GM19240 (cell line): ENCODE measurements at regions not wholly inside any gene's neighbourhood (a gene's known extent, or its start where the extent isn't known, plus 50 kb on each side); places are given as distances from the start of the nearest gene placed in this dataset.
"Not testable (repeated sequence)": the region's sequence is repeated elsewhere in the genome, so short reads cannot be mapped to it uniquely, and the experiment has no call there.

Experiments used
- DNase-seq: peaks from one replicate; pipeline ENCODE4 v3.0.0; 2011; ENCODE audit warnings: low spot score; ENCODE audit not compliant: insufficient read length

DNA sequence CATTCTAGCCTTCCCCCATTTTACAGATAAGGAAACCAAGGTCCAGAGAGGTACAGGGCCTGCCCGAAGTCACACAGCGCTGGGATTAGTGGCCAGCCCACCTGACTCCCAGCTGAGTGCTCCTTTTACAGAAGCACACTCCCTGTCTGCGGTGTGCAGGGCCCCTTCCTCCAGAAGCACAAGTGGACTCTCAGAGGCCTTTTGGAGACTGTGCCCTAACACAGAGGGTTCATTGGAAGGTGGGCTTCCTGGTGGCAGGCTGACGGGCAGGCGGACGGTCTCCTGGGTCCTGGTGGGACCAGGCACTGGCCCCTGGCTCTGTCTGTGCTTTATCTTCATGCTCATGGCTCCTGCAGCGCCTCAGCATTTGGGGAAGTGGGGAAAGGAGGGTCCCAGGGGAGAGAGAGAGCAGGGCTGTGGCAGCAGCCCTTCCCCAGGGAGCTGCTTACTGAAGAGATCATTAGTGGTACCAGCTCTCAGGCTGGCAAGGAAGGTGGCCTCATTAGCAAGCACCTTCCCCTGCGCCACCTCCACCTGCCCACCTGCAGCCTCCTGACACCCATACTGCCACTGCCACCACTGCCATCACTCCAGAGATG is 83.1 kb upstream of the GOLGA6L4 start:
- not testable (repeated sequence) for DNase-seq

DNA sequence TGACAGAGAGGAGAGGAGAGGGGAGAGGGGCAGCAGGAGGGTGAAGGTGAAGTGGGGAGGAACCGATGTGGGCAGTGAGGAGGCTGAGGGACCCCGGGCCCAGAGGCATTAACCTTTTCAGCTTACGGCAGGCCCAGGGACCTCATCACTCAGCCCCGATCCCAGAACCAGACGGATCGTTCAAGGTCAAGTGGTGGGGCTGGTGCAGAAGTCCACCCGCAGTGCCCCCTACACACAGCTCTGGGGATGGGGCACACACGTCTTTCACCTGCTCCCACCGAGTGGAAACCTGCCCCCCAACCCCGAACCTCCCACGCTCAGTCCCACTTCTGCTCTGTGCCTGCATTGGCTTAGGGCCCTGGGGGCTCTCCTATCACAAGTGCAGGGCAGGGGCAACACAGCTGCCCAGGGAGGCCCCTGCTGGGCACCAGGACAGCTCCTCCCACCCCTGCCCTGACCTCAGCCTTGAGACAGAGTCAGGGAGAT is 81.9 kb upstream of the GOLGA6L4 start:
- DNase-seq: not testable (repeated sequence)

DNA sequence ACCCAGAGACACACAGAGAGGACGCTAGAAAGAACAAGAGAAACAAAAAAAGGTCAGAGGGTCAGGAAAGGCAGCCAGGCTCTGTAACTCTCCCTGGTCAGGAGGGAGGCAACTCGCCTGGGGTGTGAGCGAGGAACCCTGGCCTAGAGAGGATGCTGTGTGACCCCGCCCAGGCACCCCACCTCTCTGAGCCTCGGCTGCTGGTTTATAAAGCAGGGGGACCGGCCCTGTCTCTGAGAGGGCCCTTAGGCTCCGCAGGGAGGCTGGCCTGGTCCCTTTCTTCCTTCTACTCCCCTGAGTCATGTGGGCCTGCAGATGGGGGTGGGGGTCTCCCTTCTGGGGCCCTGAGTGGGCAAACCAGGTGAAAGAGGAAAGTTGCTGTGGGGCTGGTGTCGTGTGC is 81.3 kb upstream of the GOLGA6L4 start:
- not testable (repeated sequence) for DNase-seq

DNA sequence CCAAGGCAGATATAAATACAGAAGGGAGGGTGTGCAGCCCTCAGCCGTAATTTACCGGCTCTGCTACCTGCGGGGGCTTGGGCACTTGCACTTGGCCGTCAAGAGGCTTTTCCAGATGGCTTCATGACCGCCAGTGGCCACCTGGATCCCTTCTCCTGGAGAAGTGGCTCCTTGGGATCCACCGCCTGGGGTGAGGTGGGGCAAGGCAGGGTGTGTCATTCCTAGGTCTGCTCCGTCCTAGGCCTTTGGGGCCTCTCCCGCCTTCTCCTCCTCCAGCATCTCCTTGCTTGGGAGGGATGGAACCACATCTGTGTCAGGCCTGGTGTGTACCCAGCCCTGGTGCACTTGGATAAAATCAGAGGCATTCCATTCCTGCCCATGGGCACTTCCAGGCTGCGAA is 80.8 kb upstream of the GOLGA6L4 start:
- not testable (repeated sequence) for DNase-seq

DNA sequence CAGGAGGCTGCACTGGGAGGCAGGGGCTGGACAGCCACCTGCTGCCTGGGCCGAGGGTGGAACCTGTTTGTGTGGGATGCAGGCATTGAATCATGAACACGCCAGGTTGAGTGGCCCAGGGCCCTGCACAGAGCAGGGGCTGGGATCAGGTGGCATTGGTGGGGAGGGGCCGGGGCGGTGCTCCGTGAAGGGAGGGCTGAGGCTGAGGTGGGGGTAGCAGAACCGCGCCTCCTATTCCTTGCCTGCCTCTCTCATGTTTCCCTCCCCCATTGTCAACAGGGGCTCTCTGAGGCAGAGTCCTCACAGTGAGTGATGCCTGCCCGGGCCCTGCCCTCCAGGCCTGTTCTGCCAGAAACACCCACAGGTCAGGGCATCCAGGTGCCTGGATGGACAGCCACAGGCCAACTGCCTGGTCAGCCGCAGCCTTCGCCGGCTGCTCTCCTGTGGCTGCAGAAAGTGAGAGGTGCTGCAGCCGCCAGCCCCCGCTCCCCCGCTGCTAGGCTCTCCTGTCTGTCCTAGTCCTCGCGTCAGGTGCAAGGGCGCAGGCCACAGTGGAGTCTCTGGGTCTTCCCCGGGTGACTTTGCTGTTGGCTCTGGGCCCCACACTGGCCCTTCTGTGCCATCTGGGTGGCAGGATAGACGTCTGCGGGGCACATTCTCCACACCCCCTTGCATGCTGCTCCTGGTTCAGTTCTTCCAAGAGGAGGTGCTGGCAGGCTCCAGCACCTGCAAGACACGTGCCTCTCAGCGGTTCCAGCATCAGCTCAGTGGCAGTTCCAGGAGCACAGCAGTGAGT is 79.6 kb upstream of the GOLGA6L4 start:
- DNase-seq: not testable (repeated sequence)

DNA sequence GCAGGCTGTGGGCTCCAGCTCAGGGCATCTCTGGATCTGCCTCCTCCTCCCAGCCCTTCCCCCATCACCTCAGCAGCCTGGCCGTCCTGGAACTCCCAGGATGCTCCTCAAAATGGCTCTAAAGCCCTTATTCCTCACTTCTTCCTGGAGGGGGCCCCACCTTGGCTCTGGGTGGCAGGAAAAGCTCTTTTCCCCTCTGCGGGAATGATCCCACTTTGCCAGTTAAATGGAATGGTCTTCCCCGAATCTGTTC is 79.1 kb upstream of the GOLGA6L4 start:
- not testable (repeated sequence) for DNase-seq

DNA sequence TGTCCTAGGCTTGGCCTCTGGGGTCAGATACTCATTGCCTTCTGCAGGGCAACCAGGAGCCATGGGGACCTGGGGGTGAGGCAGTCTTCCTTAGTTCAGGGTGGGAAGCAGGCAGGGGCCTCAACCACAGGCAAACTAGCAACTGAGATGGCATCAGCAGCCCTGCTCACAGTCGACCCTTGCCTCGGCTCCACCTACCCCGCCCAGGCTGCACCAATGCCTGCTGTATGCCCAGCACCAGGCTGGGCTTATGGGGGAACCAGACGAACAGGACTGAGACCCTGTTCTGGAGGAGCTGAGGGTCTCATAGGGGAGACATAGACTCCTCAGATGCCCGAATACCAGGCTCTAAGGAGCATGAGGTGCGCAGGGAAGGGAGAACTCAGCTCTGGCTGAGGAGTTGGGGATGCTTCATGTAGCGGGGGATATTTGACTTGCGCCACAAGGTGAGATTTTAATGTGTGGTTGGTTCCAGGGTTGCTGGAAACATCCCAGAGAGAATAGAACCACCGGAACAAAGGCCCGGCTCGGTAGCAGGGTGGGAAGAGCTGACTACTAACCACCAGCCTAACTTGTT is 78.4 kb upstream of the GOLGA6L4 start:
- not testable (repeated sequence) for DNase-seq

DNA sequence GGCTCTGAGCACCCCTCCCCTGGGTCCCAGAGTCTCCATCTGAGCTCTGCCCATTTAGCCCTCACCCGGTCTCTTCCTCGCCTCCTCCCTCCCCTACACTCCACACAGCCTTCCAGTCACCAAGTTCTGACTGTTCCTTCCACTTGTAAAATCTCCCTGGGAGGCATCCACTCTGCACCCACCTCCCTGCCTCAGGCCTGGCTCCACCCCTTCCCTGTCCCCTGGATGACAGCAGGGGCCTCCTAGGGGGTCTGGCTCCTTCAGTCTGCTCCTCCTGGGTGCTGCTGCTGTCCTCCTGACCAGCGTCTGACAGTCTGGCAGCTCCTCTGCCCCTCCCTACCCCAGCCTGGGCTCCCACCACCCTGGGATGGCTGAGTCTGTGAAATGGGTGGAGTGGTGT is 77.7 kb upstream of the GOLGA6L4 start:
- not testable (repeated sequence) for DNase-seq

DNA sequence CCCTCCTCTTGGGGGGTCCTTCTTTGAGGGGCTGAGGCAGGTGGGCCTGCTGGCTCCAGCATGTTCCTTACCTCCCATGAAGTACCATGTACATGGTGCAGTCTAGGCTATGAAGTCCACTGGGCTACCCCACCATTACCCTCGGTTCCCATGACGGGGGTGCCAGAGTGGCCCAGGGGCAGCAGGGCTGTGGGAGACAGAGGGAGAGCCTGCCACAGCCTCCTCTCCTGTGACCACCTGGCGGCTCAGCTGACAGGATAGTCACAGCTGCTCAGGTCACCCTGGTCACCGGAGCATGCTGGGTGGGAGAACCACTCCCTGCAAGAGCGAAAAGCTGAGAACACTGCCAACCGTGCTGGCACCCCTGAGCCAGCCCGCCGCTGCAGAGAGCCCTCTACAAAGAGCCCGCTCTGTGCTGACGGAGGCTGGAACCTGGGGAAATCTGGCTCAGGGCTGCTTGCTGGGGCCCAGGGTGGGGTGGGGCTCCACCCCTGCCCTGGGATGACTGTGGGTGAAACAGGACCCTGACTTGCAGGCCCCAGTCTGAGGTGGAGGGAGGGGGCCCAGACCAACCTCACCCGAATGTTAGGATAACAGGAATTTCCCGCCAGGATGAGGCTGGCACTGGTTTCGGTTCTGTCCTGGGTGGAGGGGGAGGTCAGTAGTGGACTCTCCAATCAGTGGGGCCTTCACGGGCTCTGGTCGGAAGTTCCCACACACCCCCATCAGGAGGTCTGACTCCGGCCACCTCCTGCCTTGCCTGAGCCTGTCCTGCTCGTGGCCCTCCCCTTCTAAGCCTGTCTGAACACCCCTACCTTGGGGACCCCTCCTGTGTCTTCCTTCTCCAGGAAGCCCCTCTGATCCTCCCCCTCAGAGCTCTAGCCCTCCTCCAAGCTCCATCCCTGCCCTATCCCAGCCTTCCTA is 76.0 kb upstream of the GOLGA6L4 start:
- not testable (repeated sequence) for DNase-seq

DNA sequence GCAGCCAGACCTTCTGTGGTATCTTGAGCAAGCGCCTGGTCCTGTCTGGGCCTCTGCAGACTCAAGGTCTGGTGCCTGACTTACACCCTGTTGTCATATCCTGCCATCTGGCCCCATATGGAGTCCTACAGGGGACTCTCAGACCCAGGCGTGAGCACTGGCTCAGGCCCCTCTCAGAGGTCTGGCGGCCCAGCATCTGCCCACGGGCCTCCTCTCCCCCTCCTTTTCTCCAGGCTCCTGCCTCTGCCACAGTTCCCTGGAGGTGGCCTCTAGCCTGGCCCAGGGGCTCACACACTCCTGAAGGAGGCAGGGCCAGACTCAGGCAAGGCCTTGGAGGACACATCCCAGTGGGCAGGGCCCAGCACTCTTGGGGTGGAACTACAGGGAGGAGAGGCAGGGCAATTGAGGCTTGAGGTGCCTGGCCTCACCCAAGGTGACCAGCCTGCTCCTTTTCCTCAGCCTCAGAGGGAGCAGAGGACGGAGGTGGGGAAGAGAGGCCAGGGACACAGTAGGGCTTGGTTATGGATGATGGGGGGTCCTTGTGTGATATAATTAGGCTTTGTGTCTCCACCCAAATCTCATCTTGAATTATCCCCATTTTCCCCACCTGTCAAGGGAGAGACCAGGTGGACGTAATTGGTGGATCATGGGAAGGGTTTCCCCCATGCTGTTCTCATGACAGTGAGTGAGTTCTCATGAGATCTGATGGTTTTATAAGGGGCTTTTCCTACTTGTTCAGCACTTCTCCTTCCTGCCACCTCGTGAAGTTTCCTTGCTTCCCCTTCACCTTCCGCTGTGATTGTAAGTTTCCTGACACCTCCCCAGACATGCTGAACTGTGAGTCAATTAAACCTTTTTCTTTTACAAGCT is 70.9 kb upstream of the GOLGA6L4 start:
- not testable (repeated sequence) for DNase-seq

DNA sequence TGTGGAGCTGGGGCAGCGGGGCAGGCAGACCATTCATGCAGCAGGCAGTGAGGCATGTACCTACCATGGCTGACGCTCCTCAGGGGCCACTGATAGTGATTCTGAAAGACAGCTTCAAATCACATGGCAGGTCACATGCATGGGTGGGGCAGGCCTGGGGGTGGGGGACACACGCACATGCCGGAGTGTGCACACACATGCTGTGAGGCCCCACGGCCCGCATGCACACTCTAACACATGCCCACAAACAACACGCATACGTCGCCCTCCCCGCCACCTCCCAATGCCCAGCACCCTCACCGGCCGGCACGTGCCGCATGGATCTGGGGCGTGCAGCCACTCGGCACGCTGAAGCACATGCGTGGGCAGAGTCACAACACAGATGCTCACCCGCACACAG is 65.5 kb upstream of the GOLGA6L4 start:
- not testable (repeated sequence) for DNase-seq

DNA sequence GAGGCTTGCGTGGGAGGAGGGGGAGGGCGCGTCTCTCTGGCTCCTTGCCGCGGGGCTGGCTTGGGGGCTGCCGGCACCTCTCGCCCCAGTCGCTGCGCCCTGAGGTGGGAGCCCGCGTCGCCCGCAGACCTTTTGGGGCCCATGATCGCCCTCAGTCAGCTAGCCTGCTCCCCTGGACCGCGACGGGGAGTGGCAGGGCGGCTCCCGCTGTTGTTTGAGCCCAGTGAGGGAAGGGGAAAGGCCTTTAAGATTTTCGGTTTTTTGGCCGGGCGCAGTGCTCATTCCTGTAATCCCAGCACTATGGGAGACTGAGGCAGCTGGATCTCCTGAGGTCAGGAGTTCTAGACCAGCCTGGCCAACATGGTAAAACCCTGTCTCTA is 62.4 kb upstream of the GOLGA6L4 start:
- not testable (repeated sequence) for DNase-seq
